Activated T-cell treated with anti-CD3 and anti-CD28 coated beads for 48 hours (primary cell): ENCODE measurements at regions not wholly inside any gene's neighbourhood (a gene's known extent, or its start where the extent isn't known, plus 50 kb on each side); places are given as distances from the start of the nearest gene placed in this dataset.
"Not testable (repeated sequence)": the region's sequence is repeated elsewhere in the genome, so short reads cannot be mapped to it uniquely, and the experiment has no call there.

Experiments
- DNase-seq: peaks from one replicate; pipeline ENCODE4 v3.0.0-alpha.2; 2020; ENCODE audit warnings: low read depth

DNA sequence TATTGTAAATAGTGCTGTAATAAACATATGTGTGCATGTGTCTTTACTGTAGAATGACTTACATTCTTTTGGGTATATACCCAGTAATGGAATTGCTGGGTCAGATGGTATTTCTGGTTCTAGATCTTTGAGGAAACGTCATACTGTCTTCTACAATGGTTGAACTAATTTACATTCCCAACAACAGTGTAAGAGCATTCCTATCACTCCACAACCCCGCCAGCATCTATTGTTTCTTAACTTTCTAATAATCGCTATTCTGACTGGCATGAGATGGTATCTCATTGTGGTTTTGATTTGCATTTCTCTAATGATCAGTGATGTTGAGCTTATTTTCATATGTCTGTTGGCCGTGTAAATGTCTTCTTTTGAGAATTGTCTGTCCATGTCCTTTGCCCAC is 873.8 kb upstream of the ACVR2A start:
- not testable (repeated sequence) for DNase-seq

DNA sequence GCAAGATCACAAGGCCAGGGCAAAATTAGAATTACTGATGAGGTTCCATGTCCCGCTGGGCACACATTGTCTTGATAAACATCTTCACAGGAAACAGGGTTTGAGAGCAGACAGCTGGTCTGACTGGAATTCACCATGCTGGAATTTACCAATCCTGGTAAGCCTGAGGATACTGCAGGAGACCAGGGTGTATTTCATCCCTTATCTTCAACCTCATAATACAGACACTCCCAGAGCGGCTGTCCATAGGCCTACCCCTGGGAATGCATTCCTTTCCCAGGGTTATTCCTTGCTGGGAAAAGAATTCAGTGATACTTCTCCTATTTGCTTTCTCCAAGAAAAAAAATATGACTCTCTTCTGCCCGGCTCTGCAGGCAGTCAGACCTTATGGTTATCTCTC is 875.1 kb upstream of the ACVR2A start:
- DNase-seq, result not testable (repeated sequence)

DNA sequence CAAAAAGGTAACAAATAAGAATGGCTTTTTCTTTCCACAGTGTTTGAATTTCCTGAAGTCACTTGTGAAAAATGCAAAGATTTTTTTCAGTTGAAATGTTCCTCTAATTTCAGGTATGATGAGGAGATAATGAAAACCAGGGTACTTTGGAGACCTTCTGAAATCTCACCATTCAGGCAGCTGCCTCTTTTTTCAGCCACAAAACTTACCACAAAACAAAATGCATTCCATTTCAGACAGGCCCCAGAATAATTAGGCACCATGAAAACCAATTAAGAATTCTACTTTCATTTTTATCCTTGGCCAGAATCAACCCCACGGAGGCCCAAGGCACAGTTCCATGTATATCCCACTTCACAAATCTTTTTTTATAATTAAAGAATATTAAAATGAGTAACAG is 880.3 kb upstream of the ACVR2A start:
- DNase-seq, result no peak

DNA sequence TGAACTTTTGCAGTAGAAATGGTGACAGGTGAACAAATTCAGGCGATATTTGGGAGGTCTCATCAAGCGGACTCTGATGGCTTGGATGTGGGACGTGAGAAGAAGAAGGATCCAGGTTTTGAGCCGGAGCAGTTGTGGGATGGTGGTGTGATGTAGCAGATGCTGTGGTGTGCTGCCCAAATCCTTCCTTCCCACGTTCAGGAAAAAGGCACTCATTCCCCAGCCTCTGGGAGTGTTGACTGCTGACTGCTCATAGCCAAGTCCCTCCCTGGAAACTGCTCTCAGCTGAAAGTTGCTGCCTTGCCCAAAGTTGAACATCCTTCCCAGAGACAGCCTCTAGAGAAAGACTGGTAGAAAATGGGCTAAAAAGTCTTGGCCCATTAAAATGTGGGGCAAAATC is 890.3 kb upstream of the ACVR2A start:
- DNase-seq, result no peak

DNA sequence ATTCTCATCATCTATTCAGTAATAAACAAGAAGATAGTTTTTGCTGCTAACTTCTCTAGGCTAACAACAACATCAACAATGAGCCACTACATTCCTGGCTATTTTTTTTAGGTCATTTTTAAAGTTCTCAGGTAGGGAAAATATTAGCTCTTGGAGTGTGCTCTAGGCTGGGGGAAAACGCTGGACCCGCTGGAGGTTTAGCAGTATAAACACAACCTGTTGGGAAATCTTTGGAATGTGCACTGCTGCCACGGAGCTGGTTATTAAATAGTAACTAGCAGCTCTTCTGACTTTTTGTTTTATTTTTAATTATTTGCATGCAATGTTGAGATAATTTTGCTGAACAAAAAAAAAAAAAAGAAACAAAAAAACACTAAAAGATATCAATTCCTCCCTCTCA is 892.1 kb upstream of the ACVR2A start:
- no peak for DNase-seq

DNA sequence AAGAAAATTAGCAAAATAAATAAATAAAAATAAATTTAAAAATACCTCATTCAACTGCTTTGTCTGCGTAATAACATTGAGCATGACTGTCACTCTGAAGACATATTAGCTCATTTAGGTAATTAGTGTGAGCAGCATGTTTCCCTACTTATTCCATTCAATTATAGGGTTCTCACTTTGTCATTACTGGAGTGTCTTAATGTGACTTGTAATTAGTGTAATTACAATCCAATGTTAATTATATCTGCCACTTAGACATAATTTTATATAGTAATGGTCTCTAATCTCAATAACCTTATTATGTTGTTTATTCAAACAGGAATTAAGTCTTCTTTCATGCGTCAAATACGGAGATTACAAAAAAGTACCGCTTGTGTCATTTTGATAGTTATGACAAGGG is 893.9 kb upstream of the ACVR2A start:
- no peak for DNase-seq

DNA sequence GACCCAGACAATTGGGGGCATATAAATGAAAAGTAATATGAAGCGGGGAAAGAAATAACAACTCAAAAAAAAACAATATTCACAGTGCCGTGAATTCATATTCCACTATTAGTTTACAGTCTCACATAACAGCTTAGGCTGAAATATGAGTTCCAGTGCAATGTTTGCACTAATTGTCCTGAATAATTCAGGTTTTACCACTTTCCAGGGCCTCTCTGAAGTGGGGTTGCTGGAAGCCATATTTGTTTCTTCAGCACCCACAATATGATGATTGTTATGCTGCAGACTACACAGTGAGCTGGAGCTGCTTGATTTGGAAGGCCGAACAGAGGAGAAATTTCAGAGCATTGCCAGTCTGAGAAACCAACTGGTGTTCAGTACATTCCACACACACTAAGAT is 894.5 kb upstream of the ACVR2A start:
- DNase-seq, result no peak

DNA sequence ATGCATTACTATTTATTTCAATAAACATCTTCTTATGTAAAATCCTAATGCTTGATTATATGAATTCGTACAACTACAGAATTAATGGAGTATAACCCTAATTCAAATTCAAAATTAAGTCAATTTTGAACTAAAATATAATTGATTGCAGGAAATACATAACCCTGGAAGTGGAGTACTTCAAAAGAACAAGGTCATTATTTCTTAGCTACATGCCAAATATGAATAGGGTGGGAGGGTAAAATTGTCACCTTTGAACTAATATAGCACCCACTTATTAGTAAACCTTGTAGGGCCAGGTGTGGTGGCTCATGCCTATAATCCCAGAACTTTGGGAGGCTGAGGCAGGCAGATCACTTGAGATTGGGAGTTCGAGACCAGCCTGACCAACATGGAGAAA is 895.4 kb upstream of the ACVR2A start:
- DNase-seq, result no peak

DNA sequence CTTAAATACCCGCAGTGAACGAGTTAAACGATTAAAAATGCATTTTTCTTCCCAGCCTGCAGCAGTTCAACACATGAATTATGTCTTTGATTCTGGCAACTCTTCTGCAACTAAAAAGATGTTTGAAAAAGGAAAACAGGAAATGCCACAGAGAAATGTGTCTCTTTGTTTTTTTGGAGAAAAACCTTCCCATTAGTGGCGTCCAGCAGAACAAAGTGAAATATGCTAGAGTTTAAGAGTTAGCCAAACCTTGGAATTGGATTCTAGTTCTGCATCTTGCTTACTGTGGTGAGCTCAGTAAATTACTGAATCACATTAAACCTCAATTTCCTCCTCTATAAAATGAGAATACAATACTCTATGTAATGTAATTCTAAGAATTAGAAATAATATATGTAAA is 900.2 kb upstream of the ACVR2A start:
- DNase-seq, result no peak

DNA sequence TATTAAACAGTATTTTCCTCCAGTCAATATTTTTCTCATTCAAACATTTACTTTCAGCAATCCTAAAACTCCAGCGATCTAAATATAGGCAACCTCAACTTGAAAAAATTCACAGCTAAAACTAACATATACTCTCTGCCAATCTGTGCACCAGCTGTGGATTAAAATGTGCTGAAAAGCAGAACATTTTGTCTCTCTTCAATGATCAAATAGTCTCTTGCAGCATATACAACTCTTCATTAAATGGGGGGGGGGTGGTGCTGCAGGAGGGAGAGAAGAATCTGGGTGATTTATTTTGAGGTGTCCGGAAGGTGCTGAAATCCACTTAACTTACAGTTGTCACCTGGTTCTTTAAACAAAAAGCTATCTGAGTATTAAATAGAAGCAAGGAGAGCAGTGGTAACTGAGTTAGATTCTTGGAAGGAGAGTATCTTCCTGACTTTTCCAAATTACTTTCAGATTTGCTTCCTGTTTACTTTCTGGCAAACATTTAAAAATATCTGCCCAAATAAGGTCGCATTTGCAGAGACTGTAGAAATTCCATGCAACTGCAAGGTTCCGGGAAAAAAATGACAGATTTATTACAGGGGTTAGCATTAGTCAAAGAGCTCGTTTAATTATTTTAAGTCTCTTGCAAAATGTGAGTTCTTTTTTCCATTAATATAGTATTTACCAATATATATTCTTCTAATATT is 904.7 kb upstream of the ACVR2A start:
- DNase-seq, result no peak

DNA sequence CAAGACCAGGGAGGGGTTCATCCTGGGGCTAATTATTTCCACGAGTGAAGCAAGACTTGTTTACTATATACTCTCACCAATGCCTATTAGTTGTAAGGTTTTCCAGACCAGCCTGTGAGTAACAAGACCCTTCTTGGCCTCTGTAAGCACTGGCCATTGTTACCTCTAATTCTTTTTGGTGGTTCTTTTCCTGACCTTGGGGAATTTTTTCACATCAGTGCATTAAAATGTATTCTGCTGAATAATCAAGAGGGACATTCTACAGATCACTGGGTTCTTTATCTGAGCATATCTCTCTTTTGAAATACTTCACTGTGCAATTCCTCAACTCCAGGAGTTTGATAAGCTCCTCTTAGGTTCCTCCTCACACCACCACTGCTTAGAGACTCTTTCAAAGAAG is 909.9 kb upstream of the ACVR2A start:
- no peak for DNase-seq

DNA sequence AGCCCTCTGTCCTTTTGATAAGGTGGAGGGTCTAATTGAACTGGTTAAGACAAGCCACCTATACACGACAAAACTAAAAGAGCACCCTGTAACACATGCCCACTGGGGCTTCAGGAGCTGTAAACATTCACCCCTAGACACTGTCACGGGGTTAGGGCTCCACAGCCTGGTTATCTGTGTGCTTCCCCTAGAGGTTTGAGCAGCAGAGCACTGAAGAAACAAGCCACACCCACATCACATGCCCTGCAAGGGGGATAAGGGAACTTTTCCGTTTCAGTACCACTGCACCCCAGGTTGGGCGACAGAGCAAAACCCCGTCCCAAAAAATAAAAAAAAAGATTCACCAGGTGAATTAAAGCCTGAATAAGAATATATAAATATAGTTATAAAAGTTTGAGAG is 913.7 kb upstream of the ACVR2A start:
- DNase-seq, result no peak

DNA sequence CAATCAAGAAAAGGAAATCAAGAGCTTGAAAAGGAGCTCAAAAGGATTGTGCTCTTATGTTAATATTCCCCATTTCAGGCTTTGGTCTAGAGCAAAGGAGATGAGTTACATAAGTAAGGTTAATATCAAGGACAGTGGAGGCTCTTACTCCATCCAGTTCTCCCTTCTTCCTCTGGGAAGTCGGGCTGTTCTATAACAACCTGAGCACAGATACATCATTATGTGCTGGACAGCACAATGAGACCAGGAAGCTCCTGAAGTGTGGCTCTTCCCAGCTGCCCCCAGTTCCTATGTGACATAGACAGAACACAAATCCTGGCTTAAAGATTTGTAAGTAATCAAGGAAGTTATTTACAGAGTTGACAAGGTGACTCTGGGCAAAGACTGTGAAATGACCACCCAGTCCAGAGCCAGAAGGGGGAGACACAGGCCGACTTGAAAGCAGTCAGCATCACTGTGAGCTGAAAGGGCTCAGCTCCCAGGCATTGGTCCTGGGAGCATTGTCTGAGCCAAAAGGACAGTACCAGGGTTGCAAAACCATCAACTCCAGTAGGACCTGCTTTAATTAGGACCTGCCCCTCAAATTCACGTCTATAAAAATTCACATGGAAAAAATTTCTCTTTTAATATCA is 917.6 kb upstream of the ACVR2A start:
- no peak for DNase-seq

DNA sequence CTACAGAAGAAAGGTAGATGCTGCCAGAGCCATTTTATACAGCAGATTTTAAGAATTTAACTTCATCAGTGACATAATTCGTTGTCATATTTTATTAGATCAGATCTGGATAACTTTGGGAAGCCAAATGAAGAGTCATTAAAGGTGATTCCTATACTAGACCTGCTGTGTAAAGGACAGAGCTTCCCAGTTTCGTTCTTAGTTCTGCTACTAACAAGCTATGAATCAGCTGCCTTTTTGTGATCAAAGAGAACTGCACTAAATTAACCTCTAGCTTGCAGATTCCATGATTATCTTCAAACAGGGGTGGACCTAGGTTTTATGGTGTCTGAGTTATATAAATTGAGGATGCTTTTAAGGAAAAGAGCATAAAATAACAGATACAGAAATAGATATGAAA is 926.5 kb upstream of the ACVR2A start:
- no peak for DNase-seq

DNA sequence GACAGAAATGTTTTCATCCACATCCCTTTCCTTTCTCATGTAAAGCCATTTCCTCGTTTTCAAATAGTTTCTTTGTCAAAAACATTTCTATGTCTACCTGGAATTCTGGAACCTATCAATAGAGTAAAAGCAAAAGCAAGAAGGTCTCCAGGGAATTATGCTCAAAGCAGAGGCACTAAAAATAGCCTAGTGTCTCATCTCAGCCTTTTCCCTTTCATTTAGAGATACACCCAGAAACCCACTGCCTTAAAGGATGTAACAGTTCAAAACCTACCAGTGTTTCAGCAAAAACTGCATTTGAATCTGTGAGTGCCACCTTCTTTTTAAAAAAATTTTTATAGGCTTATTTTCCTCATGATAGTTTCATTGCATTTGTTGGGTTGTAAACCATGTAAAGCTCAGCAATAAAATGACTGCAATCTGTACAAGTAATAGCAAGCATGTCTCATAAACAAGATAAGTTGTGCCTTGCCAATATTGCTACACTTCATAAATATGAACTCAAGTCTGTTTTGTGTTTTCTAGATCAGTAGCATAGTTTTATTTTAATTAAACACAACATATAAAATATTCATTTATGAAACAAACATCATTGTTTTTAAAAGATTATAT is 927.3 kb upstream of the ACVR2A start:
- no peak for DNase-seq

DNA sequence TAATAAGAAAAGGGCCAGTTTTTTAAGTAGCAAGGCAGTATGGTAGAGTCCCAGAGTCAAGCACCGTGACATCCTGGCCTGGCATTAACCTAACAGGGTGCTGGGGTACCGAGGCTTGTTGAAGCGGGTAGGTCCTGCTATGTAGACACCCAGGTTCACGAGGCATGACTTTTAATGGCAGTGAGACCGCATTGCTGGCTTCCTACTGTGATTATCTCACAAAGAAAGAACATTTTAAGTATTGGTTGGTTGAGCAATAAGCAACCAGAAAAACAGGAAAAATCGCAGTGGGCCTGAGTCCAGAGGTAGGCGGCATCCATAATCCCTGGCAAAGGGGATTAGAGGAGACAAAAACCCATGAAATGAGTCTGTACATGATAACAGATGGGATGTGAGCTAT is 927.9 kb upstream of the ACVR2A start:
- DNase-seq, result no peak

DNA sequence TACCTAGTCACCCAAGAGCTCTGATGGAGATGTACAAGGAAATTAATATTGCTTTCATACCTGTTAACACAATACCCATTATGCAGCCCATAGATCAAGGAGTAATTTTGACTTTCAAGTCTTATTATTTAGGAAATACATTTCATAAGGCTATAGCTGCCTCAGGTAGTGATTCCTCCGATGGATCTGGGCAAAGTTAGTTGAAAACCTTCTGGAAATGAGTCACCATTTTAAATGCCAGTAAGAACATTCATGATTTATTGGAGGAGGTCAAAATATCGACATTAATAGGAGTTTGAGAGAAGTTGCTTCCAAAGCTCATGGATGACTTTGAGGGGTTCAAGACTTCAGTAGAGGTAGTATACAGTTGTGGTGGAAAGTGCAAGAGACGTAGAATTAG is 931.4 kb upstream of the ACVR2A start:
- DNase-seq, result no peak

DNA sequence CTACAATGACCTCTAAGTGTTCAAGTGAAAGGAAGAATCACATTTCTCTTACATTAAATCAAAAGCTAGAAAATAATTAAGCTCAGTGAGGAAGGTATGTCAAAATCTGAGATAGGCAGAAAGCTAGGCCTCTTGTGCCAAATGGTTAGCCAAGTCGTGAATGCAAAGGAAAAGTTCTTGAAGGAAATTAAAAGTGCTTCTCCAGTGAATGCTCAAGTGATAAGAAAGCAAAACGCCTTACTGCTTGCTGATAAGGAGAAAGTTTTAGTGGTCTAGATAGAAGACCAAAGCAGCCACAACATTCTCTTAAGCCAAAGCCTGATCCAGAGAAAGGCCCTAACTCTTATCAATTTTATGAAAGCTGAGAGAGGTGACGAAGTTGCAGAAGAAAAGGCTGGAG is 932.3 kb upstream of the ACVR2A start:
- DNase-seq, result no peak

DNA sequence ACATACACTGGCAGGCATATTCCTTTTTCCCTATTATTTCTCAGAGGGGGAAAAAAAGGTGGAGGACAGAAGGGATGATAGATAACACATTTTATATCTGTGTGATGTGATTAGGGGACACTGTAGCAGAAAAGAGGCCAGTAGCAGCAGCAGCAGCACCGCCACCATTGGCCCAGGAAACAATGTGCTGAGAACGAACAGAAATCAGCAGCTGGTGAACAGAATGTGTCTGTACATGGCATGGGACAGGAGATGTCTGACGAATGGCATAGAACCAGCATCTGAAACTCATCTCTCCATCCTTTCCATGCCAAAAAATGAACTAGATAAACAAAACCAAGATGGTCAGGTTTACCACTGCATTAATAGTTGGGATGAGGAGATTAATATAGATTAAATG is 936.1 kb upstream of the ACVR2A start:
- DNase-seq, result no peak

DNA sequence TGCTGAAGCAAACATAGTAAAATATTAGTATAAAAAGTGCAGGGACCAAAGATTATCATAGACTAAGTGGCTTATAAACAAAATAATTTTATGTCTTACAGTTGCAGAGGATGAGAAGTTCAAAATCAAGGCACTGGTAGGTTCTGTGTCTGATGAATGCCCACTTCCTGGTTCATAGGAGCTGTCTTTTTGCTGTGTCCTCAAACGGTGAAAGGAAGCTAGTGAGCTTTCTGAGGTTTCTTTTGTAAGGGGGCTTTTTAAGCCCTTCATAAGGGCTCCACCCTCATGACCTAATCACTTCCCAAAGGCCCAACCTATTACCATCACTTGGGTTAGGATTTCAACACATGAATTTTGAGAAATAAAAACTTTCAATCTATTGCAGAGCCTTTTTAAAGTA is 946.7 kb upstream of the ACVR2A start:
- no peak for DNase-seq

DNA sequence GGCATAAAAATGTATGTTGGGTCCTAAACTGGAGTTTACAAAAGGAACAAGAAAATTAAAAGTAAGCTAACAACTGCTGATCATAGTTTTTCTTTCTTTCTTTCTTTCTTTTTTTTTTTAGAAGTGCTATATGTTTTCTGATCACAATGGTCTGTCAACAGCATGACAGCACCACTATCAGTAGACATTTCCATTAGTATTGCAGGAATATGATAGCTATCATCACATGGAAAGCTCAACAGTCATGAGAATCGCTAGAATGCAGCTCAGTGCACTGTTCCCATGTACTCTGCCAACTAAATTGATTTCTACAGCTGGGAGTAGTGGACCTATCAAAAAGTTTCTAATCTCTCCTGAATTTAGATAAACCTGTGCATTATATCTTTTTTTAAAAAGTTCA is 950.3 kb upstream of the ACVR2A start:
- no peak for DNase-seq

DNA sequence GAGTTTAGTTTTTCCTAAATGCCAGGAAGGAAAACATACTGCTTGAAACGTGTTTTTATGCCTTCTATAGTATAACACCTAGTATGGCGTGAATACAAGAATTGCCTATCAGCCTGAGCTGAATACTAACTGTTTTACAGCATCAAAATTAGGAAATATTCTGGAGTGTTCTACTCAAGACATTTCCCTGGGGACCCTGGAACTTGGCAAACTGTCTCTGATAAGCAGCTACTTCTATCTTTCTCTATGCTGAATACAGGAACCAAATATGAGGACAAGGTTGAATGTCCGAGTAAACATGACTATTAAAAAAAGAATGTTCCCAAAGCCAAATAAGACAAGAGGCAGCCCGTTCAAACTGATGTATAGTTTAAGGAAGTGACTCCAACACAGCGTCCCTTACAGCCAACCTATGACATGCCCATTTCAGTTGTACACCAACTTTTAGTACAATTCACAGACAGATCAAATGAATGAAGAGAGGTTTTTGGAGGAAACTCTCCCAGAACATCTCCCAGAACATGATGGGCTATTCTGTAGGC is 951.3 kb upstream of the ACVR2A start:
- DNase-seq, result no peak

DNA sequence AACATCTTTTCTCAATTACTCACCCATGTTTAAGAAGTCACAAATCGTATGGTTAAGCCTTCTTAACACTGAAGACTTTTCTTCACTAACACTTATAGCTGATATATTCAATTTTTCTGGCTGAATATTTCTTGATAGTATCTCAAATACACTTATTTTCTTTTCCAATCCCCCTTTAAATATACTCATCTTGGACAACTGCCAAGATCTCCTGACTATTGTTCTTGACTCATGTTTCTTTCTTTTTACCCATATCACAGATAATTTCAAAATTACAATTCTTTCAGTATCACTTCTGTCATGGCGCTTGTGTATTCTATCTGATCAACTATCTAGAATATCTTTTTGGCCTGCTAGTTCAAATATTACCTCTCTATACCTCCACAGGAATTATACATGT is 954.3 kb upstream of the ACVR2A start:
- no peak for DNase-seq

DNA sequence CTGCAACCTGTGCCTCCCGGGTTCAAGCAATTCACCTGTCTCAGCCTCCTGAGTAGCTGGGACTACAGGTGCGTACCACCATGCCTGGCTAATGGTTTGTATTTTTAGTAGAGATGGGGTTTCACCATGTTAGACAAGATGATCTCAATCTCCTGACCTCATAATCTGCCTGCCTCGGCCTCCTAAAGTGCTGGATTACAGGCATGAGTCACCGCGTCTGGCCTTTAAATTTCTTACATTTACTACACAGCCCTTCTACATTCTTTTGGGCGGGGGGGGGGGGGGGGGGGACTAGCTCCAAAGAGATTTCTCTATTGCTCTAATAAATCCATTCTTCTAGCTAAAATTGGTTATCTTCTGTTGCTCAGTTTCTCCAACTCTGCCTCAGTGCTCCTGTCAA is 964.9 kb upstream of the ACVR2A start:
- DNase-seq, result no peak
